Cardiac muscle cell (in vitro differentiated cells and primary cell): ENCODE measurements at regions not wholly inside any gene's neighbourhood (a gene's known extent, or its start where the extent isn't known, plus 50 kb on each side); places are given as distances from the start of the nearest gene placed in this dataset.

ENCODE experiments used
- DNase-seq, 2 donors: peaks; one replicate each; pipeline versions ENCODE4 v3.0.0 to v3.0.0-alpha.2; 2010 to 2017; ENCODE audit warnings: low read depth in 1 of 2, low spot score in 1 of 2
- H3K27ac ChIP-seq: fragments of 200-600 bp; sonication (generic); 2 replicates; pipeline ENCODE4 v1.5.1; 2016
- H3K27me3 ChIP-seq: fragments of 200-600 bp; sonication (generic); 2 replicates; pipeline ENCODE4 v1.6.0; 2016; ENCODE audit warnings: control low read depth
- H3K36me3 ChIP-seq: fragments of 200-600 bp; sonication (generic); 2 replicates; pipeline ENCODE4 v1.5.1; 2016; ENCODE audit warnings: control low read depth
- H3K4me1 ChIP-seq: fragments of 200-600 bp; sonication (generic); 2 replicates; pipeline ENCODE4 v1.8.1; 2017; ENCODE audit warnings: low read depth, mild to moderate bottlenecking, mixed run types
- H3K4me3 ChIP-seq: fragments of 200-600 bp; sonication (generic); 2 replicates; pipeline ENCODE4 v1.5.1; 2016; ENCODE audit warnings: mild to moderate bottlenecking
- H3K9me3 ChIP-seq: fragments of 200-600 bp; sonication (generic); 2 replicates; pipeline ENCODE4 v1.5.1; 2017; ENCODE audit warnings: low read depth, mild to moderate bottlenecking, control low read depth
- CTCF ChIP-seq: IDR thresholded peaks from 2 replicates; pipeline ENCODE4 v1.5.1; 2012; ENCODE audit warnings: low read depth, mild to moderate bottlenecking, low read length

- no peaks in the 10 kb centered on the region for H3K36me3 ChIP-seq
- no peak overlapping the region for H3K27ac ChIP-seq
- no peaks in the 10 kb centered on the region for H3K27me3 ChIP-seq
- no peaks in the 10 kb centered on the region for H3K9me3 ChIP-seq
- no peak overlapping the region for H3K4me3 ChIP-seq
- no peak for DNase-seq
- TF ChIP-seq CTCF = no peak
- peaks cover 19% of the 10 kb centered on the region for H3K4me1 ChIP-seq
Observed at GRCh38 chr11:105233285-105233684, 93.7 kb upstream of the CARD18 start.

GRCh38 chr11:105232021-105232420, 92.5 kb upstream of the CARD18 start:
- no peak overlapping the region for H3K4me3 ChIP-seq
- no peaks in the 10 kb centered on the region for H3K27me3 ChIP-seq
- no peak for DNase-seq
- H3K27ac ChIP-seq = no peak overlapping the region
- H3K36me3 ChIP-seq = no peaks in the 10 kb centered on the region
- TF ChIP-seq CTCF = no peak
- no peaks in the 10 kb centered on the region for H3K9me3 ChIP-seq
- peaks cover 31% of the 10 kb centered on the region for H3K4me1 ChIP-seq

GRCh38 chr11:105230586-105230985, 91.0 kb upstream of the CARD18 start:
- no peak for TF ChIP-seq CTCF
- H3K4me3 ChIP-seq = no peak overlapping the region
- peak in 1 of 2 donors; percentile 11 for DNase-seq
- no peaks in the 10 kb centered on the region for H3K9me3 ChIP-seq
- no peaks in the 10 kb centered on the region for H3K36me3 ChIP-seq
- H3K27ac ChIP-seq = peak overlapping the region; percentile 45
- H3K27me3 ChIP-seq = no peaks in the 10 kb centered on the region
- H3K4me1 ChIP-seq = peaks cover 46% of the 10 kb centered on the region

- H3K36me3 ChIP-seq = no peaks in the 10 kb centered on the region
- no peaks in the 10 kb centered on the region for H3K27me3 ChIP-seq
- TF ChIP-seq CTCF = no peak
- H3K4me1 ChIP-seq = peaks cover 48% of the 10 kb centered on the region
- H3K9me3 ChIP-seq = no peaks in the 10 kb centered on the region
- no peak for DNase-seq
- H3K4me3 ChIP-seq = no peak overlapping the region
- no peak overlapping the region for H3K27ac ChIP-seq
Observed at GRCh38 chr11:105229761-105230160, 90.2 kb upstream of the CARD18 start.

- no peak overlapping the region for H3K27ac ChIP-seq
- no peak for TF ChIP-seq CTCF
- no peak overlapping the region for H3K4me3 ChIP-seq
- no peaks in the 10 kb centered on the region for H3K27me3 ChIP-seq
- H3K4me1 ChIP-seq = peaks cover 48% of the 10 kb centered on the region
- H3K9me3 ChIP-seq = no peaks in the 10 kb centered on the region
- no peaks in the 10 kb centered on the region for H3K36me3 ChIP-seq
- peak in 1 of 2 donors; percentile 59 for DNase-seq
Observed at GRCh38 chr11:105229257-105229656, 89.7 kb upstream of the CARD18 start.

GRCh38 chr11:105227363-105227762, 87.8 kb upstream of the CARD18 start:
- Histone ChIP-seq H3K4me1 (peaks cover 48% of the 10 kb centered on the region), H3K4me3 (no peak overlapping the region), H3K9me3 (no peaks in the 10 kb centered on the region), H3K27ac (peak overlapping the region; percentile 58), H3K27me3 (no peaks in the 10 kb centered on the region), H3K36me3 (no peaks in the 10 kb centered on the region)
- no peak for TF ChIP-seq CTCF
- peak in 1 of 2 donors; percentile 61 for DNase-seq
